G401 (cell line): ENCODE measurements at regions not wholly inside any gene's neighbourhood (a gene's known extent, or its start where the extent isn't known, plus 50 kb on each side); places are given as distances from the start of the nearest gene placed in this dataset.
"Not testable (repeated sequence)": the region's sequence is repeated elsewhere in the genome, so short reads cannot be mapped to it uniquely, and the experiment has no call there.

Experiments used
- DNase-seq: peaks from one replicate; pipeline ENCODE4 v3.0.0-alpha.2; 2015; ENCODE audit warnings: low spot score
- in situ Hi-C: cut with HindIII; loops from 2 replicates; pipeline ENCODE4 v1.10.0; 2016; ENCODE audit warnings: low sequenced_read_pairs, mixed read lengths

- no peak for DNase-seq
- in situ Hi-C loops, result no loop called here
Observed at GRCh38 chr2:82939211-82939610, 1519.9 kb downstream of the SUCLG1 start.

GRCh38 chr2:82938321-82938845 lies 1520.7 kb downstream of the SUCLG1 start:
- in situ Hi-C loops, result not testable (repeated sequence)

GRCh38 chr2:82913566-82913965 lies 1545.5 kb downstream of the SUCLG1 start:
- DNase-seq, result no peak
- in situ Hi-C loops, result no loop called here

More at GRCh38 chr2:82938321-82938845, 1520.7 kb downstream of the SUCLG1 start:
- DNase-seq, result not testable (repeated sequence)

- in situ Hi-C loops, result no loop called here
- DNase-seq, result no peak
Observed at GRCh38 chr2:82896117-82896516, 1563.0 kb downstream of the SUCLG1 start.

GRCh38 chr2:82893190-82893589 lies 1565.9 kb downstream of the SUCLG1 start:
- DNase-seq, result no peak
- in situ Hi-C loops, result no loop called here

- DNase-seq, result no peak
- in situ Hi-C loops, result no loop called here
Observed at GRCh38 chr2:82879803-82880202, 1579.3 kb downstream of the SUCLG1 start.

GRCh38 chr2:82875858-82876257 lies 1583.2 kb downstream of the SUCLG1 start:
- in situ Hi-C loops, result no loop called here
- no peak for DNase-seq

- DNase-seq, result no peak
- in situ Hi-C loops, result no loop called here
Observed at GRCh38 chr2:82857967-82858366, 1601.1 kb downstream of the SUCLG1 start.

GRCh38 chr2:82853299-82853698 lies 1605.8 kb downstream of the SUCLG1 start:
- in situ Hi-C loops, result no loop called here
- DNase-seq, result no peak

GRCh38 chr2:82852787-82853186 lies 1606.3 kb downstream of the SUCLG1 start:
- no peak for DNase-seq
- in situ Hi-C loops, result no loop called here

- in situ Hi-C loops, result no loop called here
- DNase-seq, result no peak
Observed at GRCh38 chr2:82848285-82848684, 1610.8 kb downstream of the SUCLG1 start.

- in situ Hi-C loops, result no loop called here
Observed at GRCh38 chr2:82839036-82839435, 1620.0 kb downstream of the SUCLG1 start.

GRCh38 chr2:82837588-82838304 lies 1621.3 kb downstream of the SUCLG1 start:
- DNase-seq, result no peak
- in situ Hi-C loops, result no loop called here

More at GRCh38 chr2:82839036-82839435, 1620.0 kb downstream of the SUCLG1 start:
- DNase-seq, result no peak

GRCh38 chr2:82834893-82835292 lies 1624.2 kb downstream of the SUCLG1 start:
- no peak for DNase-seq
- in situ Hi-C loops, result no loop called here

- no peak for DNase-seq
- in situ Hi-C loops, result no loop called here
Observed at GRCh38 chr2:82827426-82827825, 1631.7 kb downstream of the SUCLG1 start.

- no peak for DNase-seq
- in situ Hi-C loops, result no loop called here
Observed at GRCh38 chr2:82826437-82826836, 1632.6 kb downstream of the SUCLG1 start.

GRCh38 chr2:82825410-82826090 lies 1633.5 kb downstream of the SUCLG1 start:
- DNase-seq, result no peak
- in situ Hi-C loops, result no loop called here

GRCh38 chr2:82823892-82824291 lies 1635.2 kb downstream of the SUCLG1 start:
- in situ Hi-C loops, result no loop called here
- DNase-seq, result no peak

GRCh38 chr2:82819951-82820350 lies 1639.1 kb downstream of the SUCLG1 start:
- no peak for DNase-seq
- in situ Hi-C loops, result no loop called here

- no peak for DNase-seq
- in situ Hi-C loops, result no loop called here
Observed at GRCh38 chr2:82814146-82814545, 1644.9 kb downstream of the SUCLG1 start.

- in situ Hi-C loops, result no loop called here
- no peak for DNase-seq
Observed at GRCh38 chr2:82811946-82812345, 1647.1 kb downstream of the SUCLG1 start.
